Loucy (cell line): ENCODE measurements at regions not wholly inside any gene's neighbourhood (a gene's known extent, or its start where the extent isn't known, plus 50 kb on each side); places are given as distances from the start of the nearest gene placed in this dataset.
A peak's percentile ranks its signal among the peaks of the same experiment; 100 is the strongest.

Experiments used
- H2AFZ ChIP-seq: fragments of 200-600 bp; sonication (generic); 2 replicates; pipeline ENCODE4 v1.6.0; 2016; ENCODE audit warnings: antibody characterized with exemption, mild to moderate bottlenecking, low read length, moderate library complexity
- H3F3A ChIP-seq: fragments of 200-600 bp; 2 replicates; pipeline ENCODE4 v1.6.0; 2016; ENCODE audit warnings: antibody characterized with exemption, low read depth, mild to moderate bottlenecking
- H3K27me3 ChIP-seq: fragments of 200-600 bp; sonication (generic); 2 replicates; pipeline ENCODE4 v1.6.1; 2014; ENCODE audit warnings: low read length, mild to moderate bottlenecking; ENCODE audit not compliant: insufficient read depth, poor library complexity, severe bottlenecking
- H3K36me3 ChIP-seq: fragments of 200-600 bp; sonication (generic); 2 replicates; pipeline ENCODE4 v1.6.1; 2016; ENCODE audit warnings: low read length; ENCODE audit not compliant: insufficient read depth
- H3K4me1 ChIP-seq: fragments of 200-600 bp; sonication (generic); 2 replicates; pipeline ENCODE4 v1.5.1; 2014; ENCODE audit warnings: low read length, mild to moderate bottlenecking; ENCODE audit not compliant: insufficient read depth, poor library complexity, severe bottlenecking
- H3K4me2 ChIP-seq: fragments of 200-600 bp; sonication (generic); 2 replicates; pipeline ENCODE4 v1.6.0; 2014; ENCODE audit warnings: antibody characterized with exemption, low read length, low read depth, mild to moderate bottlenecking; ENCODE audit not compliant: poor library complexity, severe bottlenecking
- H3K4me3 ChIP-seq: fragments of 200-600 bp; sonication (generic); 2 replicates; pipeline ENCODE4 v1.5.1; 2014; ENCODE audit warnings: low read length, mild to moderate bottlenecking, mixed read lengths; ENCODE audit not compliant: poor library complexity, severe bottlenecking
- H3K79me2 ChIP-seq: fragments of 200-600 bp; sonication (generic); 2 replicates; pipeline ENCODE4 v1.6.1; 2014; ENCODE audit warnings: low read length; ENCODE audit not compliant: insufficient read depth
- H3K9ac ChIP-seq: fragments of 200-600 bp; sonication (generic); 2 replicates; pipeline ENCODE4 v1.6.0; 2014; ENCODE audit warnings: mild to moderate bottlenecking, low read depth, low read length, moderate library complexity; ENCODE audit not compliant: poor library complexity, severe bottlenecking
- H3K9me2 ChIP-seq: fragments of 200-600 bp; sonication (generic); replicated peaks from 2 replicates; pipeline ENCODE4 v1.6.1; 2016; ENCODE audit warnings: low read depth, low read length, mixed read lengths
- H3K9me3 ChIP-seq: fragments of 200-600 bp; sonication (generic); 2 replicates; pipeline ENCODE4 v1.6.1; 2014; ENCODE audit warnings: mild to moderate bottlenecking, antibody characterized with exemption, low read length, low read depth; ENCODE audit not compliant: insufficient read depth
- H4K20me1 ChIP-seq: fragments of 200-600 bp; sonication (generic); 2 replicates; pipeline ENCODE4 v1.6.0; 2014; ENCODE audit warnings: antibody characterized with exemption, low read length, mild to moderate bottlenecking; ENCODE audit not compliant: insufficient read depth, poor library complexity, severe bottlenecking
- CTCF ChIP-seq: fragments of 200-600 bp; sonication (generic); conservative IDR thresholded peaks from 2 replicates; pipeline ENCODE4 v1.5.1; 2014; ENCODE audit warnings: mild to moderate bottlenecking, antibody characterized with exemption, low read length
- EZH2phosphoT487 ChIP-seq: fragments of 200-600 bp; IDR thresholded peaks from 2 replicates; pipeline ENCODE4 v1.6.1; 2018; ENCODE audit warnings: antibody characterized with exemption, mild to moderate bottlenecking, moderate library complexity, borderline replicate concordance

DNA sequence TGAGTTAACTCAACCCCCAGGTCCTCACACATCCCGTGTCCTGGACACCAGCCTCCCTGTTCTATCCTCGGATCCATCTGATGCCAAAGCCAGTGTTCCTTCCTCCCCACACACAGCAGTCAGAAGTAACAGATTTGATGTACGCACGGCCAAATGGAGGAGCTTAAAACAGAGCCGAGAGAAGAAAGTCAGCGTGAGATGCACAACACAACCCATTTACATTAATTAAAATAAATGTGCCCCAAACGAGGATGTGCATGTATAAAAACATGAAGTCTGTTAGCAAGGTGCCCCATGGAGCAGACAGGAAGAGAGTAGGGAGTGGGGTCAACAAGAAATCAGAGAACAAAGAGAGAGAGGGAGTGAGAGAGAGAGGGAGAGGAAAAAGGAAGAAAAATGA lies 191.2 kb downstream of the HAUS1 start:
- Histone ChIP-seq H3K9me2 (no peaks in the 10 kb centered on the region), H2AFZ (no peak overlapping the region), H3K4me2 (no peak overlapping the region)

GRCh38 chr18:46296656-46297055 lies 192.5 kb downstream of the HAUS1 start:
- Histone ChIP-seq H2AFZ (no peak overlapping the region), H3F3A (no peaks in the 10 kb centered on the region), H3K4me3 (no peak overlapping the region), H3K9ac (no peak overlapping the region), H3K27me3 (no peaks in the 10 kb centered on the region), H3K79me2 (no peaks in the 10 kb centered on the region), H3K9me3 (no peaks in the 10 kb centered on the region), H3K4me1 (peaks cover 16% of the 10 kb centered on the region), H4K20me1 (no peaks in the 10 kb centered on the region), H3K36me3 (no peaks in the 10 kb centered on the region), H3K4me2 (no peak overlapping the region), H3K9me2 (no peaks in the 10 kb centered on the region)
- TF ChIP-seq EZH2phosphoT487 = no peak
- TF ChIP-seq CTCF = no peak

More for the DNA sequence above, 191.2 kb downstream of the HAUS1 start:
- TF ChIP-seq CTCF = no peak
- no peak for TF ChIP-seq EZH2phosphoT487
- Histone ChIP-seq H3K4me1 (peaks cover 16% of the 10 kb centered on the region), H3K4me3 (no peak overlapping the region), H3K9ac (no peak overlapping the region), H3F3A (no peaks in the 10 kb centered on the region), H3K9me3 (no peaks in the 10 kb centered on the region), H4K20me1 (no peaks in the 10 kb centered on the region), H3K79me2 (no peaks in the 10 kb centered on the region), H3K27me3 (no peaks in the 10 kb centered on the region), H3K36me3 (no peaks in the 10 kb centered on the region)

GRCh38 chr18:46297124-46297523 lies 192.9 kb downstream of the HAUS1 start:
- Histone ChIP-seq H3K36me3 (no peaks in the 10 kb centered on the region), H3K9ac (no peak overlapping the region), H3K79me2 (no peaks in the 10 kb centered on the region), H3K4me3 (no peak overlapping the region), H2AFZ (no peak overlapping the region), H3K4me1 (peaks cover 16% of the 10 kb centered on the region), H3K9me2 (no peaks in the 10 kb centered on the region), H3K4me2 (peak overlapping the region; percentile 1), H3F3A (no peaks in the 10 kb centered on the region), H3K27me3 (no peaks in the 10 kb centered on the region), H4K20me1 (no peaks in the 10 kb centered on the region), H3K9me3 (no peaks in the 10 kb centered on the region)
- TF ChIP-seq CTCF = no peak
- no peak for TF ChIP-seq EZH2phosphoT487
